Gastrocnemius medialis (tissue), 4 donors: ENCODE measurements at regions not wholly inside any gene's neighbourhood (a gene's known extent, or its start where the extent isn't known, plus 50 kb on each side); places are given as distances from the start of the nearest gene placed in this dataset.

Experiments used
- ATAC-seq, 2 donors: fragments of 150-250 bp; one replicate each; pipeline ENCODE4 v1.9.1; 2016
- DNase-seq, 2 donors: peaks; one replicate each; pipeline ENCODE4 v3.0.0-alpha.2; 2019
- H3K27ac ChIP-seq, 4 donors: fragments of 200-600 bp; sonication (generic); 1 replicate in 1 of 4; 2 replicates in 3 of 4; pipeline ENCODE4 v1.5.1; 2016 to 2018; ENCODE audit warnings: mild to moderate bottlenecking in 2 of 4, moderate library complexity in 1 of 4
- H3K27me3 ChIP-seq, 3 donors: fragments of 200-600 bp; sonication (generic) in 2 of 3; 1 replicate in 1 of 3; 2 replicates in 2 of 3; pipeline versions ENCODE4 v1.5.1 to v1.6.0; 2016 to 2019; ENCODE audit warnings: mild to moderate bottlenecking in 1 of 3, moderate library complexity in 1 of 3
- H3K36me3 ChIP-seq, 2 donors: fragments of 200-600 bp; sonication (generic) in 1 of 2; one replicate each; pipeline ENCODE4 v1.5.1; 2017 to 2018
- H3K4me1 ChIP-seq, 2 donors: fragments of 200-600 bp; sonication (generic) in 1 of 2; one replicate each; pipeline ENCODE4 v1.5.1; 2016 to 2017; ENCODE audit warnings: mild to moderate bottlenecking in 2 of 2
- H3K4me3 ChIP-seq, 4 donors: fragments of 200-600 bp; sonication (generic) in 3 of 4; 1 replicate in 1 of 4; 2 replicates in 3 of 4; pipeline ENCODE4 v1.5.1; 2016 to 2019; ENCODE audit warnings: mild to moderate bottlenecking in 2 of 4
- H3K9me3 ChIP-seq, 3 donors: fragments of 200-600 bp; sonication (generic) in 2 of 3; 1 replicate in 1 of 3; 2 replicates in 2 of 3; pipeline ENCODE4 v1.5.1; 2016 to 2019
- POLR2A ChIP-seq, 2 donors: fragments of 450-650 bp; IDR thresholded peaks; one replicate each; pipeline ENCODE4 v1.6.1; 2017; ENCODE audit warnings: antibody characterized with exemption in 2 of 2, mild to moderate bottlenecking in 2 of 2, moderate library complexity in 2 of 2
- in situ Hi-C, 4 donors: fragments of 200-750 bp; cut with MboI; loops; one replicate each; pipeline versions ENCODE4 v1.15.0 to v1.8.0; 2017; ENCODE audit warnings: low sequenced_read_pairs in 4 of 4
- intact Hi-C: fragments of 100-400 bp; cut with DNase I; formaldehyde crosslinking; loops from one replicate; pipeline ENCODE4 v1.15.1; 2023; ENCODE audit warnings: low total_unique reads
- TF ChIP-seq, protein P1 (sequence below), 5 experiments: fragments of 450-650 bp in 3 of 5; fragments of 200-600 bp in 2 of 5; sonication (generic) in 2 of 5; IDR thresholded peaks in 4 of 5; conservative IDR thresholded peaks in 1 of 5; 1 replicate in 4 of 5; 2 replicates in 1 of 5; pipeline ENCODE4 v1.5.1; 2016 to 2019; ENCODE audit warnings: antibody characterized with exemption in 5 of 5, mild to moderate bottlenecking in 3 of 5, moderate library complexity in 3 of 5

DNA sequence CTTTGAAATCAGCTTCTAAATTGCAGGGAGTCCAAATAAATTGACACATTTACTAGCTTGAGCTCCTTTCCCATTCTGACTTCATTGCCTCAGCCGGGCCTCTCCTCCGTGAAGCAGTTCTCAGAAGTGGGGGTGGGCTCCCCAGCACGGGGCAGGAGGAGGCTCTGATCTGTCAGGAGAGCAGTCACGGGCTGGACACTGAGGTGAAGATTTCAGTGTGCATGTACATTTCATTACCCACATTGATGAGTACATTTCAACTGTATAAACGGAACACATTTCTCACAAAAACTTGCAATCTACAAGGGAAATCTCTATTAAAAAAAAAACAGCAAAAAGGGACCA, 195.9 kb downstream of the SEMA6A start:
- TF ChIP-seq, protein P1, sequence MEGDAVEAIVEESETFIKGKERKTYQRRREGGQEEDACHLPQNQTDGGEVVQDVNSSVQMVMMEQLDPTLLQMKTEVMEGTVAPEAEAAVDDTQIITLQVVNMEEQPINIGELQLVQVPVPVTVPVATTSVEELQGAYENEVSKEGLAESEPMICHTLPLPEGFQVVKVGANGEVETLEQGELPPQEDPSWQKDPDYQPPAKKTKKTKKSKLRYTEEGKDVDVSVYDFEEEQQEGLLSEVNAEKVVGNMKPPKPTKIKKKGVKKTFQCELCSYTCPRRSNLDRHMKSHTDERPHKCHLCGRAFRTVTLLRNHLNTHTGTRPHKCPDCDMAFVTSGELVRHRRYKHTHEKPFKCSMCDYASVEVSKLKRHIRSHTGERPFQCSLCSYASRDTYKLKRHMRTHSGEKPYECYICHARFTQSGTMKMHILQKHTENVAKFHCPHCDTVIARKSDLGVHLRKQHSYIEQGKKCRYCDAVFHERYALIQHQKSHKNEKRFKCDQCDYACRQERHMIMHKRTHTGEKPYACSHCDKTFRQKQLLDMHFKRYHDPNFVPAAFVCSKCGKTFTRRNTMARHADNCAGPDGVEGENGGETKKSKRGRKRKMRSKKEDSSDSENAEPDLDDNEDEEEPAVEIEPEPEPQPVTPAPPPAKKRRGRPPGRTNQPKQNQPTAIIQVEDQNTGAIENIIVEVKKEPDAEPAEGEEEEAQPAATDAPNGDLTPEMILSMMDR (IDR thresholded peaks at IDR 0.05 in 4 of 5, conservative IDR thresholded peaks at IDR 0.05 in 1 of 5), result no peak
- no peak for TF ChIP-seq POLR2A (IDR thresholded peaks at IDR 0.05)
- intact Hi-C loops (loop anchor here (10.0 kb wide), 1 partner anchor 156 kb away; no protein-coding TSS in a partner anchor), in situ Hi-C loops (no loop called here)
- Histone ChIP-seq H3K36me3 (no peaks in the 10 kb centered on the region), H3K4me1 (peaks cover 48 to 56% of the 10 kb centered on the region in 2 donors), H3K9me3 (no peaks in the 10 kb centered on the region), H3K27me3 (no peaks in the 10 kb centered on the region), H3K27ac (peak overlapping the region in 3 of 4 donors; percentile 19 to 82 (median 52)), H3K4me3 (no peak overlapping the region)
- DNase-seq, result no peak
- ATAC-seq, result no peak

DNA sequence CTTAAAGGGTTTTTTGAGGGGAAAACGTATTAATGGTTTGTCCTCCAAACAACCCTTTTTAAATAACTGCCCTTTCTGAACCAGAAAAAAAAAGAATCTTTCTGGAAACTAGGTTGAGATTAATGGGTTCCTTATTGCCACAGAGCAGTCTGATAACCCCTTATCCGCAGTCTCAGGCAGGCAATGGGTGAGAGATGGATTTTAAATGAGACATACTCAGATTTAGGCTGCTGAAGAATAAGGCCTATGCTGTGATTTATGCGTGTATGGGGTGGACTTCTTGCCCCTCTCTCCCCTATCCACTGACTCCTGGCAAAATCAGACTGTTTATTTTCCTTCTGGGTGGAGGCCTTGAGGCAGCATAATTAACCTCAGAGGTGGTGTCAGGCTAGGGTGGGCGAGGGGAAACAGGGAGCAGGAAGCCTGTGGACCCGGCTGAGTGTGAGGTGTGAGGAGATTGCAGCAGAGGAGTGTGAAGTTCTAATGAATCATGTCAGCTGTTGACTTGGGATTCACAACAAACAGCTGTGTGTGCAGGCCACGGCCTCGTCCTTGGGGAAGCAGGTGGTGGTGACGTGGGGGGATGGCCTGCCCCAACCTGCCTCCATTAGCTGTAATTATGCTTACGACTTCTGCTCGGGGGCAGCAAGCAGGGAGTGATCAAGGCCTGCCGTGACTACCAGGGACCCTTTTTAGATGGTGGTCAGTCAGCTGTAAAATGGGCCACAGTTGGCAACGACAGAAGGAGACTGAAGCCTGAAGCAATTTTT, 196.4 kb downstream of the SEMA6A start:
- no peak for TF ChIP-seq POLR2A (IDR thresholded peaks at IDR 0.05)
- TF ChIP-seq, protein P1 (IDR thresholded peaks at IDR 0.05 in 4 of 5, conservative IDR thresholded peaks at IDR 0.05 in 1 of 5), result no peak
- no peak overlapping the region for H3K4me3 ChIP-seq
- intact Hi-C loops (loop anchor here (10.0 kb wide), 1 partner anchor 157 kb away; no protein-coding TSS in a partner anchor), in situ Hi-C loops (no loop called here)
- no peaks in the 10 kb centered on the region for H3K9me3 ChIP-seq
- H3K36me3 ChIP-seq, result no peaks in the 10 kb centered on the region
- DNase-seq (peak; percentile 42), ATAC-seq (peak; percentile 43 to 64)
- peak overlapping the region; percentile 3 to 82 (median 36) for H3K27ac ChIP-seq
- H3K27me3 ChIP-seq, result no peaks in the 10 kb centered on the region
- H3K4me1 ChIP-seq, result peaks cover 54 to 61% of the 10 kb centered on the region in 2 donors

DNA sequence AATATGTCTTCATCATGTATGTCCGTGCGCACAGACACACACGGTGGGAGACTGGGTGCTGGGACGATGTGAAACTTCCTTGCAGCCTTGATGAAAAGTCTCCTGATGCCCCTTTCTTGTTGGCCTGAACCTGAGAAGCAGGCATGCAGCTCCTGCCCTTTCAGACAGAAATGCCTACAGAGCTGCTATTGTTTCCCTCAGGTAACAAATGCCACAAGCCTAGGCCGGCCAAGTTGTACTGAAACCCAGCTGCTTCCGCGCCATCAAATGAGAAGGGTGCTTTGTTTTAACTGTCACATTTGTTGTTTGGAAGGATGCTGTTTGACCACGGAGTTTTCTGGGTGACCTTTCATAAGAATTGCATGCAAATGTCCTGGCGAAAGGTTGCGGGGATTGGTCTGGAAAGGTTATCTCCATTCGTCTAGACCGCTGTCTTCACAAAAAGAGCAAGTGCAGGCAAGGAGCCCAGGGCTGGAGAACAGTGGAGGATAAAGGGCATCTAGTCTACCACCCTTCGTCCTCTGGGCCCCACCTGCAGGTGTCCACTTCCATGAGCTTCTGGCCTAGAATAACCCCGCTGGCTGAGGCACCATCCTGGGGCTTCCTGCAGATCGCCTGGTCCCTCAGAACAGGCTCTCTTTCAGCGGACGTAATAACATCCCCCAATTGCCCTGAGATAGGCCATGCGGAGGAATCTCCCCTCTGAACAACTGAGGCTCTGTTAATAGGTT, 197.2 kb downstream of the SEMA6A start:
- Histone ChIP-seq H3K36me3 (no peaks in the 10 kb centered on the region), H3K27ac (peak overlapping the region in 3 of 4 donors; percentile 69 to 82 (median 72)), H3K4me3 (no peak overlapping the region), H3K9me3 (no peaks in the 10 kb centered on the region), H3K27me3 (no peaks in the 10 kb centered on the region), H3K4me1 (peaks cover 61 to 69% of the 10 kb centered on the region in 2 donors)
- DNase-seq, result no peak
- intact Hi-C loops (loop anchor here (10.0 kb wide), 1 partner anchor 157 kb away; no protein-coding TSS in a partner anchor), in situ Hi-C loops (no loop called here)
- TF ChIP-seq, protein P1 (IDR thresholded peaks at IDR 0.05 in 4 of 5, conservative IDR thresholded peaks at IDR 0.05 in 1 of 5), result no peak
- TF ChIP-seq POLR2A (IDR thresholded peaks at IDR 0.05), result no peak
- ATAC-seq, result no peak

DNA sequence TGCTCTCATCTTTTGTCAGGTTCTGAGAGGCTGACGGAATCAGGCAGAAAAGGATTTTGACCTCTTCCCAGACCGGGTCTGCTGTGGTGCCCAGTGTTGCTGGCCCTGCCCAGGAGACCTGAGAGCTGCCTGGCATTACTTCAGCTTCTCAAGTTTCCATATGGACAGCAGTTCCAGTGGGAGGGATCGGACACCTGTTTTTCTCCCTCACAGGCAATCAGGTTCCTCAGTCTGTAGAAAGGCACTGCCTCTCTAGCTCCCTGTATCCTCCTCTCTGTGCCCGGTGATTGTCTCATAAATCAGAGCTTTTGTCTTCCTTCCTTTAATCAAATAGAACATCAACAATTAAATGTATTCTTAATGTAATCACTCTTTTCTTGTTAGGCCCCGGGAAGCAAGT, 198.7 kb downstream of the SEMA6A start:
- Histone ChIP-seq H3K4me3 (no peak overlapping the region), H3K4me1 (peaks cover 74 to 76% of the 10 kb centered on the region in 2 donors), H3K27me3 (no peaks in the 10 kb centered on the region), H3K36me3 (no peaks in the 10 kb centered on the region), H3K9me3 (no peaks in the 10 kb centered on the region), H3K27ac (peak overlapping the region; percentile 69 to 82 (median 70))
- in situ Hi-C loops (no loop called here), intact Hi-C loops (loop anchor here (1.0 to 10.0 kb wide), 3 partner anchors 16 to 159 kb away; no protein-coding TSS in a partner anchor)
- peak; percentile 81 to 86 for DNase-seq
- peak; percentile 87 to 95 for ATAC-seq
- TF ChIP-seq, protein P1 (IDR thresholded peaks at IDR 0.05 in 4 of 5, conservative IDR thresholded peaks at IDR 0.05 in 1 of 5), result no peak
- TF ChIP-seq POLR2A (IDR thresholded peaks at IDR 0.05), result peak in 1 of 2 donors; percentile 14
